ENCODE measurements at regions not wholly inside any gene's neighbourhood (a gene's known extent, or its start where the extent isn't known, plus 50 kb on each side); places are given as distances from the start of the nearest gene placed in this dataset.
A peak's percentile ranks its signal among the peaks of the same experiment; 100 is the strongest.
"Not testable (repeated sequence)": the region's sequence is repeated elsewhere in the genome, so short reads cannot be mapped to it uniquely, and the experiment has no call there.

DNA sequence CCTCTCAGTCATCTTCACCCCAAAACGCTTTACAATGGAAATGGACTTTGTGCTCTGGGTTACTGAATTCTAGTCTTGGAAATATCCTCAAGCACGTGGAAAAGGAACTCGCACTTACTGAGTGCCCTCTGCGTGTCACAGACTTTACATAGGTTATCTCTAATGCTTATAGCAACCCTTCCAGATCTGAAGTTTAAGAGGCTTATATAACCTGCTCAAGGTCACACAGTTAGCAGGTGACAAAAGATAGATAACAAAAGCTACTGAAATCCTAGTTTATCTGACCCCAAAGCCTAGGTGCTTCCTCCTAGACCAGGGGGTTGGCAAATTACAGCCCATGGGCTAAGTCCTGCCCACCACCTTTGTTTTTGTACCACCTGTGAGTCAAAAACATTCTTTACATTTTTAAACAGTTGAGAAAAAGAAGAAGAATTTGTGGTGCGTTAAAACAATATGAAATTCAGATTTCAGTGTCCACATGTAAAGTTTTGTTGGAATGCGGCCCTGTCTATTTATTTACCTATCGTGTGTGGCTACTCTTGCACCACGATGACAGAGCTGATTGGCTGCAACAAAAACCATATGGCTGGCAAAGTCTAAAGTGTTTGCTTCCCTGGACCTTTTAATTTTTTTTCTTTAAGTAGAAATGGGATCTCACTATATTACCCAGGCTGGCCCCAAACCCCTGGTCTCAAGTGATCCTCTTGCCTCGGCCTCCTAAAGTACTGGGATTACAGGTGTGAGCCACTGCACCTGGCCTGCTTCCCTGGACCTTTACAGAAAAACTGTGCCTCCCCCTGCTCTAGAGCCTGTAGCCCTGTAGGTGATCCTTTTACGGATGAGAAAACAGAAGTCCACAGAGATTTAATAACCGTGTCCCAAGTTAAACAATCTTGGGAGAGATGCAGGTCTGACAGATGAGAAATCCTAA, 110.2 kb upstream of the RREB1 start:
- DNase-seq (no peak), ATAC-seq (ENCODE audit: low read depth in 2 of 2) (no peak)
- no peaks in the 10 kb centered on the region for H3K27me3 Mint-ChIP-seq
- H3K36me3 Mint-ChIP-seq = no peaks in the 10 kb centered on the region
- H3K9me3 Mint-ChIP-seq = peaks cover 0 to 6% (median 0%) of the 10 kb centered on the region in 7 donors
- H3K4me1 Mint-ChIP-seq = no peaks in the 10 kb centered on the region
- no peak overlapping the region for H3K4me3 Mint-ChIP-seq
- no peak overlapping the region for H3K27ac Mint-ChIP-seq

GRCh38 chr6:6998194-6998569, 109.6 kb upstream of the RREB1 start:
- Mint-ChIP-seq H3K36me3 (no peaks in the 10 kb centered on the region), H3K9me3 (peaks cover 0 to 6% (median 0%) of the 10 kb centered on the region in 7 donors), H3K4me3 (no peak overlapping the region), H3K27me3 (no peaks in the 10 kb centered on the region), H3K27ac (no peak overlapping the region), H3K4me1 (no peaks in the 10 kb centered on the region)
- ATAC-seq (ENCODE audit: low read depth in 2 of 2) (no peak), DNase-seq (no peak)

- Mint-ChIP-seq H3K4me1 (no peaks in the 10 kb centered on the region), H3K27me3 (peaks cover 0 to 4% (median 0%) of the 10 kb centered on the region in 3 donors), H3K36me3 (no peaks in the 10 kb centered on the region), H3K4me3 (no peak overlapping the region), H3K9me3 (peaks cover 0 to 6% (median 0%) of the 10 kb centered on the region in 7 donors), H3K27ac (no peak overlapping the region)
- ATAC-seq (ENCODE audit: low read depth in 2 of 2) (no peak), DNase-seq (no peak)
These were observed 106.7 kb upstream of the RREB1 start for GRCh38 chr6:7000825-7001777.

DNA sequence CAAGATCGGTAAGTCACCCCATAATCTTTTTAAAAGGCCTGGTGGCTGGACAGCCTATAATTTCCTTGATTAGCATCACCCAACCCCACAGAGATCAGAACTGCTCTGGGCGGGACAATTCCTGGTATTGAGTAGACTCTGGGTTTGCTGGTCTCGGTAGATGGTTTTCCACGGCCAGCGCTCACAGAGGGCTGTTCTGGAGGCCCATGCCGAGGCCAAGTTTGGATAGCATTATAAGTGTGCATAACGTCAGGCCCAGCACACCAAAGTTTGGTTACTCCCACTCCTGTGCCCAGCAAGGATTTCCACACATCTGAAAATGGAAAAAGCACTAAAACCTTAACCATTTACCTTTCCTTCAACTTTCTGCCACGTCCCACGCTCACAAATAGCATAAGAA, 104.7 kb upstream of the RREB1 start:
- Mint-ChIP-seq H3K36me3 (no peaks in the 10 kb centered on the region), H3K27ac (peak overlapping the region in 1 of 6 donors; percentile 79), H3K4me1 (no peaks in the 10 kb centered on the region), H3K9me3 (peaks cover 0 to 6% (median 0%) of the 10 kb centered on the region in 7 donors), H3K4me3 (no peak overlapping the region), H3K27me3 (peaks cover 0 to 4% (median 0%) of the 10 kb centered on the region in 3 donors)
- ATAC-seq (ENCODE audit: low read depth in 2 of 2) (no peak), DNase-seq (no peak)

DNA sequence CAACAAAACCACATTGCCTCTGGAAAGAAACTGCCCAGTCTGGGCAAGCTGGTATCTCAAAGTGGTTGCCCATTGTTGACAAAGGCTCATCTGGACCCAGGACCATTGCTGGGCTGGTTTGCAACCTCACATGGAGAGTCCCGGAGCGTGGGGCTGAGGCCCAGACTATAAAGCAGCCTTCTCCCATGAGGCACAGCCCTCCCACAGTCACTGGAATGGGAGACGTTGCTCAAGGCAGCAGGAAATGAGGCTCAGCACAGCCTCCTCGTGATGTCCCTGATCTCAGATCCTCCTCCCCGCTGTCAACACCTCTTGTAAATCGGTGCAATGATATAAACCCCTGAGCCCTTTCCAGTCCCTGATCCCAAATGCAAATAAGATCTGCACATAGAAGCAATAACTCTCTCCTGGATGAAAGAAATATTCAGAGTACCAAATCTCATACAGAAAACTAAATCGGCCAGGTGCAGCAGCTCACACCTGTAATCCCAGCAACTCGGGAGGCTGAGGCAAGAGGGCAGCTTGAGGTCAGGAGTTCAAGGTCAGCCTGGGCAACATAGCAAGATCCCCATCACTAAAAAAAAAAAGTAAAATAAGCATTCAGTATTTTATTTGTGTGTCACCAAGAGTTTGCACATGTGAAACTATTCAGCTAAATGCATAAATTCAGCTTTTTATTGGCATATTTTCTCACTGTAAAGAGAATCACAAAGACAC, 103.0 kb upstream of the RREB1 start:
- Mint-ChIP-seq H3K4me1 (no peaks in the 10 kb centered on the region), H3K9me3 (peaks cover 0 to 6% (median 0%) of the 10 kb centered on the region in 7 donors), H3K27ac (no peak overlapping the region), H3K4me3 (no peak overlapping the region), H3K36me3 (no peaks in the 10 kb centered on the region), H3K27me3 (peaks cover 0 to 4% (median 0%) of the 10 kb centered on the region in 3 donors)
- no peak for DNase-seq
- no peak for ATAC-seq (ENCODE audit: low read depth in 2 of 2)

DNA sequence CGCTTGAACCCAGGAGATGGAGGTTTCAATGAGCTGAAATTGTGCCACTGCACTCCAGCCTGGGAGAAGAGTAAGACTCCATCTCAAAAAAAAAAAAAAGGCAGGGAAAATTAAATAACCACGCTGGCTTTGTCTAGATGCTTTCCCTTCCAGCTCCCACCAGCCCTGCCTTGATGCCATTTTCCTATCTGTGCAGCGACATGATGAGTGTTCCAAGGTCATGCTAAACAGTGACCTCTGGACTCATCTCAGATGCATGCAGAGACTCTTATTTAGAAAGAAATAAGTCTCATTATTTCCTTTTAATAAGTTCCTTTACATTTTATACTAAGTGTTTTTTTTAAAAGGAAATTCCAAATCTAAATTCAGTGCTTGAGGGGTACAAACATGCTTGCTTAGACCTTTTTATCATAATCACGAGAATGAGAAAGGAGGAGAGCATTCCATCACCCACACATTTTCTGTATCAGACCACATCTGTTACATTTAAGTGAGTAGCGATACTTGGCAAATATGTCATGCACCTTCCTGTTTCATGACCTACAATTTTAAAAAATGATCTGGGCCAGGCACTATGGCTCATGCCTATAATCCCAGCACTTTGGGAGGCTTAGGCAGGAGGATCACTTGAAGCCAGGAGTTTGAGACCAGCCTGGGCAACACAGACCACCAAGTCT, 101.1 kb upstream of the RREB1 start:
- no peak overlapping the region for H3K4me3 Mint-ChIP-seq
- no peaks in the 10 kb centered on the region for H3K4me1 Mint-ChIP-seq
- H3K27me3 Mint-ChIP-seq = peaks cover 0 to 4% (median 0%) of the 10 kb centered on the region in 3 donors
- H3K9me3 Mint-ChIP-seq = no peaks in the 10 kb centered on the region
- ATAC-seq (ENCODE audit: low read depth in 2 of 2) (no peak), DNase-seq (no peak)
- H3K36me3 Mint-ChIP-seq = no peaks in the 10 kb centered on the region
- no peak overlapping the region for H3K27ac Mint-ChIP-seq

DNA sequence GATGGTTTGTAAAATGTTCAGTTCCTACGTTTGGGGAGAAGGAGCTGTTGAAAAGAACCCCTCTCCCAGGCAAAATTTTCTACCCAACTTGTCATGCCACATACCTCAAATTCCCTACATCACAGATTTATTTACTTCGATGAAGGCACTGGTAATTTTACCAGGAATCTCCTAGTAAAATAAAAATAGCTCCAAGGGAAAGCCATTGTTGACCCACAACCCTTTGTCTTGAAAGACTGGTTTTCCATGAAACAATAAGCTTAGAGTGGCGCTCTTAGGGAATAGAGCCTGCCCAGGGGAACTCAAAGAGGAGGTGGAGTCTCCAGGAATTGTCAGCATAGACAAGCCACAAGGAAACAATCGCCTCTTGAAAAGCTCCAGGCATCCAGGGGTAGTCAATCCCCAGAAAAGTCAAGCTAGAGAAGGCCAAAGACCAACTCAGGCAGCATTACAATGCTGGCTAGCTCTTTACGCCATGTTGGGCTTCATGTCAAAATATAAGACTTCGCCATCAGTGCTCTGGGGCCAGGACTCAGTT, 99.2 kb upstream of the RREB1 start:
- peaks cover 0 to 2% (median 0%) of the 10 kb centered on the region in 7 donors for H3K9me3 Mint-ChIP-seq
- H3K36me3 Mint-ChIP-seq = no peaks in the 10 kb centered on the region
- no peak overlapping the region for H3K27ac Mint-ChIP-seq
- ATAC-seq (ENCODE audit: low read depth in 2 of 2) = no peak
- no peak for DNase-seq
- no peak overlapping the region for H3K4me3 Mint-ChIP-seq
- peaks cover 0 to 4% (median 0%) of the 10 kb centered on the region in 3 donors for H3K27me3 Mint-ChIP-seq
- H3K4me1 Mint-ChIP-seq = no peaks in the 10 kb centered on the region

GRCh38 chr6:7016226-7016625, 91.5 kb upstream of the RREB1 start:
- no peaks in the 10 kb centered on the region for H3K36me3 Mint-ChIP-seq
- no peaks in the 10 kb centered on the region for H3K27me3 Mint-ChIP-seq
- H3K4me1 Mint-ChIP-seq = no peaks in the 10 kb centered on the region
- H3K4me3 Mint-ChIP-seq = no peak overlapping the region
- ATAC-seq (ENCODE audit: low read depth in 2 of 2) = no peak
- no peak overlapping the region for H3K27ac Mint-ChIP-seq
- peaks cover 0 to 4% (median 0%) of the 10 kb centered on the region in 7 donors for H3K9me3 Mint-ChIP-seq
- DNase-seq = no peak

DNA sequence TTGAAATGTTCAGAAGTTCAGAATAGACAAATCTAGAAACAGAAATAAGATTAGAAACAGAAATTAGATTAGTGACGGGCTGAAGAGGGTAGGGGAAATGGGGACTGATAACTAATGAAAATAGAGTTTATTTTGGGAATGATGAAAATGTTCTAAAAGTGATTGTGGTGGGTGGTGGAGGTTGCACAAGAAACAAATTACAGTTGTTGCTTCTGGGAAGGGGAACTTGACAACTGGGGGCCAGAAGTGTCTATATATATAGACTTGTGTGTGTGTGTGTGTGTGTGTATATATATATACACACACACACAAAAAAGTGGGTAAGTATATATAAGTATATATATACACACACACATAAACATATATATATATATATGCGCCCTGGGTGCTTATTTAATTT, 86.5 kb upstream of the RREB1 start:
- Mint-ChIP-seq H3K36me3 (no peaks in the 10 kb centered on the region), H3K27me3 (no peaks in the 10 kb centered on the region), H3K9me3 (no peaks in the 10 kb centered on the region), H3K4me3 (no peak overlapping the region), H3K4me1 (no peaks in the 10 kb centered on the region), H3K27ac (peak overlapping the region in 1 of 6 donors; percentile 34)
- ATAC-seq (ENCODE audit: low read depth in 2 of 2) (no peak), DNase-seq (no peak)

GRCh38 chr6:7025861-7026260, 81.9 kb upstream of the RREB1 start:
- Mint-ChIP-seq H3K4me1 (no peaks in the 10 kb centered on the region), H3K9me3 (peaks cover 0 to 1% (median 0%) of the 10 kb centered on the region in 7 donors), H3K27me3 (no peaks in the 10 kb centered on the region), H3K4me3 (no peak overlapping the region), H3K36me3 (no peaks in the 10 kb centered on the region), H3K27ac (no peak overlapping the region)
- DNase-seq = no peak
- ATAC-seq (ENCODE audit: low read depth in 2 of 2) = no peak

DNA sequence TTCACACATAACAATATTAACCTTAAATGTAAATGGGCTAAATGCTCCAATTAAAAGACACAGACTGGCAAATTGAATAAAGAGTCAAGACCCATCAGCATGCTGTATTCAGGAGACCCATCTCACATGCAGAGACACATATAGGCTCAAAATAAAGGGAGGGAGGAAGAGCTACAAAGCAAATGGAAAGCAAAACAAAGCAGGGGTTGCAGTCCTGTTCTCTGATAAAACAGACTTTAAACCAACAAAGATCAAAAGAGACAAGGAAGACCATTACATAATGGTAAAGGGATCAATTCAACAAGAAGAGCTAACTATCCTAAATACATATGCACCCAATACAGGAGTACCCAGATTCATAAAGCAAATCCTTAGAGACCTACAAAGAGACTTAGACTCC, 78.8 kb upstream of the RREB1 start:
- H3K4me3 Mint-ChIP-seq; H3K4me1 Mint-ChIP-seq; H3K36me3 Mint-ChIP-seq; H3K27me3 Mint-ChIP-seq; ATAC-seq (ENCODE audit: low read depth in 2 of 2); DNase-seq; H3K9me3 Mint-ChIP-seq: not testable (repeated sequence)
- peak overlapping the region in 2 of 6 donors; percentile 7 to 16 for H3K27ac Mint-ChIP-seq

DNA sequence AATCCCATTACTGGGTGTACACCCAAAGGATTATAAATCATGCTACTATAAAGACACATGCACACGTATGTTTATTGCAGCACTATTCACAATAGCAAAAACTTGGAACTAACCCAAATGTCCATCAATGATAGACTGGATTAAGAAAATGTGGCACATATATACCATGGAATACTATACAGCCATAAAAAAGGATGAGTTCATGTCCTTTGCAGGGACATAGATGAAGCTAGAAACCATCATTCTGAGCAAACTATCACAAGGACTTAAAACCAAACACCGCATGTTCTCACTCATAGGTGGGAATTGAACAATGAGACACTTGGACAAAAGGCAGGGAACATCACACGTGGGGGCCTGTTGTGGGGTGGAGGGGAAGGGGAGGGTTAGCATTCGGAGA, 76.8 kb upstream of the RREB1 start:
- not testable (repeated sequence) for H3K4me3 Mint-ChIP-seq; H3K36me3 Mint-ChIP-seq; DNase-seq; ATAC-seq (ENCODE audit: low read depth in 2 of 2); H3K27ac Mint-ChIP-seq; H3K27me3 Mint-ChIP-seq; H3K9me3 Mint-ChIP-seq; H3K4me1 Mint-ChIP-seq

Data from naive B cell (primary cell).